Neural progenitor cell (in vitro differentiated cells): ENCODE measurements at regions not wholly inside any gene's neighbourhood (a gene's known extent, or its start where the extent isn't known, plus 50 kb on each side); places are given as distances from the start of the nearest gene placed in this dataset.

Experiments used
- DNase-seq: peaks from one replicate; pipeline ENCODE4 v3.0.0-alpha.2; 2016; ENCODE audit warnings: low spot score
- H2AFZ ChIP-seq: fragments of 200-600 bp; sonication (generic); replicated peaks from 2 replicates; pipeline ENCODE4 v1.6.1; 2016; ENCODE audit warnings: antibody characterized with exemption
- H3F3A ChIP-seq: fragments of 200-600 bp; sonication (generic); 2 replicates; pipeline ENCODE4 v1.6.1; 2016; ENCODE audit warnings: antibody characterized with exemption, low read depth
- H3K27ac ChIP-seq: fragments of 200-600 bp; sonication (generic); 2 replicates; pipeline ENCODE4 v1.5.1; 2016; ENCODE audit warnings: mild to moderate bottlenecking
- H3K27me3 ChIP-seq: fragments of 200-600 bp; sonication (generic); 2 replicates; pipeline ENCODE4 v1.6.1; 2016; ENCODE audit warnings: mild to moderate bottlenecking, moderate library complexity
- H3K36me3 ChIP-seq: fragments of 200-600 bp; sonication (generic); 2 replicates; pipeline ENCODE4 v1.5.1; 2016
- H3K4me1 ChIP-seq: fragments of 200-600 bp; sonication (generic); 2 replicates; pipeline ENCODE4 v1.6.1; 2016; ENCODE audit warnings: mixed run types
- H3K4me2 ChIP-seq: fragments of 200-600 bp; sonication (generic); 2 replicates; pipeline ENCODE4 v1.6.1; 2016
- H3K4me3 ChIP-seq: fragments of 200-600 bp; sonication (generic); 2 replicates; pipeline ENCODE4 v1.5.1; 2016
- H3K79me2 ChIP-seq: fragments of 200-600 bp; sonication (generic); 2 replicates; pipeline ENCODE4 v1.6.1; 2016; ENCODE audit warnings: low read depth
- H3K9ac ChIP-seq: fragments of 200-600 bp; sonication (generic); 2 replicates; pipeline ENCODE4 v1.6.1; 2016
- H3K9me3 ChIP-seq: fragments of 200-600 bp; sonication (generic); 2 replicates; pipeline ENCODE4 v1.5.1; 2016; ENCODE audit warnings: low read depth
- H4K20me1 ChIP-seq: fragments of 200-600 bp; sonication (generic); 2 replicates; pipeline ENCODE4 v1.6.1; 2016; ENCODE audit warnings: low read depth
- H3K27ac Mint-ChIP-seq: 3 replicates; pipeline ENCODE4 v1.8.0; 2021; ENCODE audit warnings: mixed read lengths
- H3K27me3 Mint-ChIP-seq: 2 replicates; pipeline ENCODE4 v1.8.0; 2022; ENCODE audit warnings: low read depth, mild to moderate bottlenecking, inconsistent platforms, moderate library complexity, mixed read lengths; ENCODE audit not compliant: insufficient read depth
- H3K36me3 Mint-ChIP-seq: 3 replicates; pipeline ENCODE4 v1.8.0; 2021; ENCODE audit warnings: mixed read lengths
- H3K4me1 Mint-ChIP-seq: 3 replicates; pipeline ENCODE4 v1.8.0; 2021; ENCODE audit warnings: mixed read lengths
- H3K4me3 Mint-ChIP-seq: 3 replicates; pipeline ENCODE4 v1.8.0; 2021; ENCODE audit warnings: mild to moderate bottlenecking, moderate library complexity, mixed read lengths
- H3K9me3 Mint-ChIP-seq: 3 replicates; pipeline ENCODE4 v1.8.0; 2020; ENCODE audit warnings: mixed read lengths
- CTCF ChIP-seq: fragments of 200-600 bp; sonication (generic); IDR thresholded peaks from 2 replicates; pipeline ENCODE4 v1.5.1; 2017; ENCODE audit warnings: antibody characterized with exemption, mild to moderate bottlenecking
- EZH2 ChIP-seq: fragments of 200-600 bp; sonication (generic); IDR thresholded peaks from 2 replicates; pipeline ENCODE4 v1.6.1; 2017; ENCODE audit warnings: antibody characterized with exemption, mild to moderate bottlenecking, moderate library complexity
- EZH2phosphoT487 ChIP-seq: fragments of 200-600 bp; sonication (generic); IDR thresholded peaks from 2 replicates; pipeline ENCODE4 v1.6.1; 2017; ENCODE audit warnings: antibody characterized with exemption

DNA sequence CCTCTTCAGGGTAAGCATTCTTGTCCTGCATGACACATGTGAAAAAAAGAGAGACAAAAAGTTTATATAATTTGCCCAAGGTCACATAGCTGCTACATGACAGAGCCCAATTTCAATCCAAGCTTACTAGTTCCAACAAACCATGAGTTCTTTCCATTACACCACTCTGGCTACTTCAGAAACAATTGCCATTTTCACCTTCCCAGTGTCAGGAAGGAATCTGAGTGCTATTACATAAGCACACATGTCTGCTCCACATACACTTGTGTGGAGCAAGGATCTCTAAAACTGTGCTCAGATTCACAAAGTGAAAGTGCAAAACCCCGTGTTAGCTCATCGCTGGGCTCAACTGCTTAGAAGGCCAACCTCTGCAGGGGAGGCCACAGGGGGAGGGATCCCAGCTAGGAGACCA, 356.2 kb upstream of the NFE2L3 start:
- Mint-ChIP-seq H3K27me3 (peaks cover 5% of the 10 kb centered on the region), H3K9me3 (no peaks in the 10 kb centered on the region)
- H3K4me2 ChIP-seq, result no peak overlapping the region

DNA sequence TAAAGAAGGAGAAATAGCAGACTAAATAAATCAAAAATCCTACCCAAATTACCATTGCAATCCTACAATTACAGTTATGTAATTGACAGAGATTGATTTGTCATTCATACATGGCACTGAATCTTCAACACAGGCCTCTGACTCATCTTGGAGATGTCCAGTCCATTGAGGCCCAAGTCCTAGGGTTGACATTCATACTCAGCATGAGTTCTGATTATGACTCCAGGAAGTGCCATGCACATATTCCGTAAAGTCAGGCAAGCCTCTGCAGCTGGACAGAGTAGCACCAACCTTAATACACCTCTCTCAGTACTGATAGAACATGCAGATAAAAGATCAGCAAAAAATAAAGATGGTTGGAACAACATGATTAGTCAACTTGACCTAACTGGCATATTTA, 353.7 kb upstream of the NFE2L3 start:
- Histone ChIP-seq H3K27ac (no peak overlapping the region), H3K4me2 (no peak overlapping the region), H3K4me1 (no peaks in the 10 kb centered on the region), H2AFZ (no peak overlapping the region), H3K27me3 (no peaks in the 10 kb centered on the region), H4K20me1 (no peaks in the 10 kb centered on the region), H3K36me3 (no peaks in the 10 kb centered on the region), H3K79me2 (no peaks in the 10 kb centered on the region), H3F3A (no peaks in the 10 kb centered on the region), H3K9ac (no peak overlapping the region), H3K4me3 (no peak overlapping the region), H3K9me3 (no peaks in the 10 kb centered on the region)
- DNase-seq, result no peak
- Mint-ChIP-seq H3K9me3 (no peaks in the 10 kb centered on the region), H3K4me3 (no peak overlapping the region), H3K4me1 (peaks cover 2% of the 10 kb centered on the region), H3K27me3 (peaks cover 2% of the 10 kb centered on the region), H3K36me3 (no peaks in the 10 kb centered on the region), H3K27ac (no peak overlapping the region)
- TF ChIP-seq EZH2phosphoT487 (no peak), CTCF (no peak), EZH2 (no peak)

More for the DNA sequence above, 356.2 kb upstream of the NFE2L3 start:
- no peaks in the 10 kb centered on the region for H3K36me3 ChIP-seq
- TF ChIP-seq CTCF (no peak), EZH2phosphoT487 (no peak), EZH2 (no peak)
- no peaks in the 10 kb centered on the region for H3K79me2 ChIP-seq
- Mint-ChIP-seq H3K4me3 (no peak overlapping the region), H3K4me1 (peaks cover 4% of the 10 kb centered on the region), H3K36me3 (no peaks in the 10 kb centered on the region), H3K27ac (no peak overlapping the region)
- H3K9ac ChIP-seq, result no peak overlapping the region
- no peaks in the 10 kb centered on the region for H3K9me3 ChIP-seq
- no peaks in the 10 kb centered on the region for H3F3A ChIP-seq
- no peak overlapping the region for H3K27ac ChIP-seq
- H4K20me1 ChIP-seq, result no peaks in the 10 kb centered on the region
- no peak for DNase-seq
- H3K27me3 ChIP-seq, result no peaks in the 10 kb centered on the region
- no peak overlapping the region for H2AFZ ChIP-seq
- no peak overlapping the region for H3K4me3 ChIP-seq
- no peaks in the 10 kb centered on the region for H3K4me1 ChIP-seq

GRCh38 chr7:25801214-25801613, 350.8 kb upstream of the NFE2L3 start:
- no peak for DNase-seq
- no peak overlapping the region for H3K27ac Mint-ChIP-seq
- no peak overlapping the region for H3K4me3 Mint-ChIP-seq
- no peaks in the 10 kb centered on the region for H4K20me1 ChIP-seq
- H3K79me2 ChIP-seq, result no peaks in the 10 kb centered on the region
- H3K4me1 ChIP-seq, result no peaks in the 10 kb centered on the region
- TF ChIP-seq CTCF (no peak), EZH2phosphoT487 (no peak), EZH2 (no peak)
- no peaks in the 10 kb centered on the region for H3F3A ChIP-seq
- H3K27ac ChIP-seq, result no peak overlapping the region
- no peak overlapping the region for H3K4me3 ChIP-seq
- H3K9me3 ChIP-seq, result no peaks in the 10 kb centered on the region
- H2AFZ ChIP-seq, result no peak overlapping the region
- no peak overlapping the region for H3K9ac ChIP-seq
- H3K4me1 Mint-ChIP-seq, result peaks cover 6% of the 10 kb centered on the region
- H3K4me2 ChIP-seq, result no peak overlapping the region
- H3K27me3 Mint-ChIP-seq, result no peaks in the 10 kb centered on the region
- H3K27me3 ChIP-seq, result no peaks in the 10 kb centered on the region
- no peaks in the 10 kb centered on the region for H3K36me3 Mint-ChIP-seq
- H3K9me3 Mint-ChIP-seq, result no peaks in the 10 kb centered on the region
- no peaks in the 10 kb centered on the region for H3K36me3 ChIP-seq
